Large intestine (tissue), 3 donors: ENCODE measurements at regions not wholly inside any gene's neighbourhood (a gene's known extent, or its start where the extent isn't known, plus 50 kb on each side); places are given as distances from the start of the nearest gene placed in this dataset.

Experiments used
- DNase-seq, 2 donors: peaks; one replicate each; pipeline versions ENCODE4 v3.0.0 to v3.0.0-alpha.2; 2013
- H3K27ac ChIP-seq: one replicate; pipeline ENCODE4 v1.5.1; 2013; ENCODE audit warnings: low read length
- H3K27me3 ChIP-seq: 2 replicates; pipeline ENCODE4 v1.6.1; 2013; ENCODE audit warnings: low read length; ENCODE audit not compliant: control insufficient read depth, insufficient read depth
- H3K36me3 ChIP-seq: 2 replicates; pipeline ENCODE4 v1.6.1; 2013; ENCODE audit warnings: low read length; ENCODE audit not compliant: control insufficient read depth, insufficient read depth
- H3K4me1 ChIP-seq: one replicate; pipeline ENCODE4 v1.6.1; 2013; ENCODE audit warnings: low read length; ENCODE audit not compliant: control insufficient read depth, insufficient read depth
- H3K4me3 ChIP-seq: one replicate; pipeline ENCODE4 v1.5.1; 2013; ENCODE audit warnings: low read length
- H3K9me3 ChIP-seq: one replicate; pipeline ENCODE4 v1.6.1; 2013; ENCODE audit warnings: mild to moderate bottlenecking, low read depth, low read length, moderate library complexity; ENCODE audit not compliant: control insufficient read depth
- WGBS: methylation state at CpG from one replicate; pipeline ENCODE4 v1.1.5; 2013; ENCODE audit warnings: low lambda C conversion rate; ENCODE audit not compliant: insufficient coverage; 5-methylcytosine and 5-hydroxymethylcytosine counted together

- DNase-seq = no peak
- H3K9me3 ChIP-seq = no peaks in the 10 kb centered on the region
- WGBS = 0% methylated on average over 1 of the region's 1 CpG
- no peaks in the 10 kb centered on the region for H3K27me3 ChIP-seq
- H3K27ac ChIP-seq = no peak overlapping the region
- no peaks in the 10 kb centered on the region for H3K4me1 ChIP-seq
- H3K4me3 ChIP-seq = no peak overlapping the region
- H3K36me3 ChIP-seq = no peaks in the 10 kb centered on the region
Observed at GRCh38 chr3:124257336-124257864, 265.5 kb upstream of the ROPN1 start.

GRCh38 chr3:124258057-124258500, 266.2 kb upstream of the ROPN1 start:
- H3K4me1 ChIP-seq = no peaks in the 10 kb centered on the region
- H3K27me3 ChIP-seq = no peaks in the 10 kb centered on the region
- no peak overlapping the region for H3K27ac ChIP-seq
- peak in 1 of 2 donors; percentile 37 for DNase-seq
- no peaks in the 10 kb centered on the region for H3K36me3 ChIP-seq
- WGBS = 43% methylated on average over 2 of the region's 3 CpGs
- H3K4me3 ChIP-seq = no peak overlapping the region
- no peaks in the 10 kb centered on the region for H3K9me3 ChIP-seq

GRCh38 chr3:124260206-124260915, 268.4 kb upstream of the ROPN1 start:
- Histone ChIP-seq H3K4me3 (no peak overlapping the region), H3K27ac (no peak overlapping the region), H3K9me3 (no peaks in the 10 kb centered on the region), H3K36me3 (no peaks in the 10 kb centered on the region), H3K4me1 (no peaks in the 10 kb centered on the region), H3K27me3 (no peaks in the 10 kb centered on the region)
- no peak for DNase-seq
- no CpG with 5 or more reads among the region's 1 CpG for WGBS

GRCh38 chr3:124261306-124261705, 269.4 kb upstream of the ROPN1 start:
- H3K4me1 ChIP-seq = no peaks in the 10 kb centered on the region
- H3K27me3 ChIP-seq = no peaks in the 10 kb centered on the region
- DNase-seq = no peak
- no CpG with 5 or more reads among the region's 2 CpGs for WGBS
- no peaks in the 10 kb centered on the region for H3K9me3 ChIP-seq
- H3K27ac ChIP-seq = no peak overlapping the region
- no peak overlapping the region for H3K4me3 ChIP-seq
- H3K36me3 ChIP-seq = no peaks in the 10 kb centered on the region

- no CpG with 5 or more reads among the region's 4 CpGs for WGBS
- Histone ChIP-seq H3K4me1 (no peaks in the 10 kb centered on the region), H3K9me3 (no peaks in the 10 kb centered on the region), H3K36me3 (no peaks in the 10 kb centered on the region), H3K4me3 (no peak overlapping the region), H3K27ac (no peak overlapping the region), H3K27me3 (no peaks in the 10 kb centered on the region)
- no peak for DNase-seq
Observed at GRCh38 chr3:124263168-124263567, 271.2 kb upstream of the ROPN1 start.

GRCh38 chr3:124264346-124264745, 272.4 kb upstream of the ROPN1 start:
- Histone ChIP-seq H3K27me3 (no peaks in the 10 kb centered on the region), H3K9me3 (no peaks in the 10 kb centered on the region), H3K4me3 (no peak overlapping the region), H3K27ac (no peak overlapping the region), H3K36me3 (no peaks in the 10 kb centered on the region), H3K4me1 (no peaks in the 10 kb centered on the region)
- 40% methylated on average over 1 of the region's 8 CpGs for WGBS
- DNase-seq = no peak

- Histone ChIP-seq H3K27me3 (no peaks in the 10 kb centered on the region), H3K4me1 (no peaks in the 10 kb centered on the region), H3K27ac (no peak overlapping the region), H3K4me3 (no peak overlapping the region), H3K36me3 (no peaks in the 10 kb centered on the region), H3K9me3 (no peaks in the 10 kb centered on the region)
- no CpG with 5 or more reads among the region's 3 CpGs for WGBS
- no peak for DNase-seq
Observed at GRCh38 chr3:124266487-124266886, 274.6 kb upstream of the ROPN1 start.

- Histone ChIP-seq H3K4me1 (no peaks in the 10 kb centered on the region), H3K27ac (no peak overlapping the region), H3K36me3 (no peaks in the 10 kb centered on the region), H3K9me3 (no peaks in the 10 kb centered on the region), H3K27me3 (no peaks in the 10 kb centered on the region), H3K4me3 (no peak overlapping the region)
- no peak for DNase-seq
Observed at GRCh38 chr3:124267406-124267805, 275.5 kb upstream of the ROPN1 start.

GRCh38 chr3:124268355-124268754, 276.4 kb upstream of the ROPN1 start:
- no peaks in the 10 kb centered on the region for H3K4me1 ChIP-seq
- no peak for DNase-seq
- H3K27me3 ChIP-seq = no peaks in the 10 kb centered on the region
- no peak overlapping the region for H3K4me3 ChIP-seq
- no peaks in the 10 kb centered on the region for H3K9me3 ChIP-seq
- WGBS = no CpG with 5 or more reads among the region's 2 CpGs
- no peak overlapping the region for H3K27ac ChIP-seq
- no peaks in the 10 kb centered on the region for H3K36me3 ChIP-seq

- Histone ChIP-seq H3K9me3 (no peaks in the 10 kb centered on the region), H3K4me3 (no peak overlapping the region), H3K4me1 (no peaks in the 10 kb centered on the region), H3K27ac (no peak overlapping the region), H3K36me3 (no peaks in the 10 kb centered on the region), H3K27me3 (no peaks in the 10 kb centered on the region)
- WGBS = no CpG with 5 or more reads among the region's 1 CpG
- peak in 1 of 2 donors; percentile 24 for DNase-seq
Observed at GRCh38 chr3:124269619-124270018, 277.7 kb upstream of the ROPN1 start.

GRCh38 chr3:124272605-124273151, 280.8 kb upstream of the ROPN1 start:
- Histone ChIP-seq H3K27ac (no peak overlapping the region), H3K9me3 (no peaks in the 10 kb centered on the region), H3K4me3 (no peak overlapping the region), H3K4me1 (no peaks in the 10 kb centered on the region), H3K36me3 (no peaks in the 10 kb centered on the region), H3K27me3 (no peaks in the 10 kb centered on the region)
- WGBS = 83% methylated on average over 1 of the region's 6 CpGs
- DNase-seq = no peak
